ENCODE measurements at regions not wholly inside any gene's neighbourhood (a gene's known extent, or its start where the extent isn't known, plus 50 kb on each side); places are given as distances from the start of the nearest gene placed in this dataset.

GRCh38 chr10:2701802-2702201, 365.5 kb upstream of the PFKP start:
- DNase-seq (no peak), ATAC-seq (no peak)
- intact Hi-C loops (cut with DNase I), result no loop called here
- no peak for TF ChIP-seq CTCF (IDR thresholded peaks at IDR 0.05)
- no peak overlapping the region for H3K27ac ChIP-seq
- no peaks in the 10 kb centered on the region for H3K27me3 ChIP-seq
- H3K4me1 ChIP-seq, result no peaks in the 10 kb centered on the region
- no peaks in the 10 kb centered on the region for H3K36me3 ChIP-seq
- H3K4me3 ChIP-seq, result no peak overlapping the region
- peaks cover 0 to 2% of the 10 kb centered on the region in 2 donors for H3K9me3 ChIP-seq

- H3K27me3 ChIP-seq, result no peaks in the 10 kb centered on the region
- no peak overlapping the region for H3K4me3 ChIP-seq
- H3K4me1 ChIP-seq, result no peaks in the 10 kb centered on the region
- H3K36me3 ChIP-seq, result no peaks in the 10 kb centered on the region
- H3K9me3 ChIP-seq, result peaks cover 0 to 2% of the 10 kb centered on the region in 2 donors
- TF ChIP-seq CTCF (IDR thresholded peaks at IDR 0.05), result no peak
- no peak overlapping the region for H3K27ac ChIP-seq
- intact Hi-C loops (cut with DNase I), result no loop called here
- DNase-seq (no peak), ATAC-seq (no peak)
Measured at GRCh38 chr10:2700626-2701305, 366.6 kb upstream of the PFKP start.

GRCh38 chr10:2688958-2689357, 378.4 kb upstream of the PFKP start:
- H3K4me1 ChIP-seq, result no peaks in the 10 kb centered on the region
- ATAC-seq (no peak), DNase-seq (no peak)
- peaks cover 0 to 3% of the 10 kb centered on the region in 2 donors for H3K9me3 ChIP-seq
- H3K27me3 ChIP-seq, result no peaks in the 10 kb centered on the region
- no peaks in the 10 kb centered on the region for H3K36me3 ChIP-seq
- intact Hi-C loops (cut with DNase I), result no loop called here
- TF ChIP-seq CTCF (IDR thresholded peaks at IDR 0.05), result no peak
- no peak overlapping the region for H3K27ac ChIP-seq
- H3K4me3 ChIP-seq, result no peak overlapping the region

- ATAC-seq, result no peak
- Histone ChIP-seq H3K27me3 (no peaks in the 10 kb centered on the region), H3K4me3 (no peak overlapping the region), H3K4me1 (no peaks in the 10 kb centered on the region), H3K36me3 (no peaks in the 10 kb centered on the region), H3K9me3 (no peaks in the 10 kb centered on the region), H3K27ac (no peak overlapping the region)
- DNase-seq, result no peak
- intact Hi-C loops (cut with DNase I), result no loop called here
- TF ChIP-seq CTCF (IDR thresholded peaks at IDR 0.05), result no peak
Measured at GRCh38 chr10:2686691-2687090, 380.7 kb upstream of the PFKP start.

- H3K9me3 ChIP-seq, result no peaks in the 10 kb centered on the region
- H3K4me3 ChIP-seq, result no peak overlapping the region
- intact Hi-C loops (cut with DNase I), result no loop called here
- H3K36me3 ChIP-seq, result no peaks in the 10 kb centered on the region
- ATAC-seq, result no peak
- no peak for TF ChIP-seq CTCF (IDR thresholded peaks at IDR 0.05)
- no peaks in the 10 kb centered on the region for H3K4me1 ChIP-seq
- no peak overlapping the region for H3K27ac ChIP-seq
- no peak for DNase-seq
- H3K27me3 ChIP-seq, result peaks cover 0 to 5% of the 10 kb centered on the region in 2 donors
Measured at GRCh38 chr10:2682491-2682890, 384.9 kb upstream of the PFKP start.
